ENCODE measurements at regions not wholly inside any gene's neighbourhood (a gene's known extent, or its start where the extent isn't known, plus 50 kb on each side); places are given as distances from the start of the nearest gene placed in this dataset.

DNA sequence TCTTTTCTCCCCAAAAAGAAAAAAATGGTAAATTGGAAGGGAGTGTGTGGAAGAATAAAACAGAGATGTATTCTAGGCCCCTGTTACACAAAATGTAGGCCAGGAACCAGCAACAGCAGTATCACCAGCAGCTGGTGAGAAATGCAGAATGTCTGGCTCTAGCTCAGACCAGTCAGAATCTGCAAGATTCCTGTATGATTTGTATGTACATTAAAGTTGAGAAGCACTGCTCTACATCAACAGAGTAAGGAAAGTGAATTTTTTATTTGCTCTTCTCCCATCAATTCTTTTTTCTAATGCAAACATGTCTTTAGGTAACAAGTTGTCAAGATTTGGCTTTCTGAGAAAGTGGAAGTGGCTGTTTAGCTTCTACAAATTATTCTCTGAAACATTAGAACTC is 235.4 kb upstream of the FANCL start:
- TF ChIP-seq, protein P1, sequence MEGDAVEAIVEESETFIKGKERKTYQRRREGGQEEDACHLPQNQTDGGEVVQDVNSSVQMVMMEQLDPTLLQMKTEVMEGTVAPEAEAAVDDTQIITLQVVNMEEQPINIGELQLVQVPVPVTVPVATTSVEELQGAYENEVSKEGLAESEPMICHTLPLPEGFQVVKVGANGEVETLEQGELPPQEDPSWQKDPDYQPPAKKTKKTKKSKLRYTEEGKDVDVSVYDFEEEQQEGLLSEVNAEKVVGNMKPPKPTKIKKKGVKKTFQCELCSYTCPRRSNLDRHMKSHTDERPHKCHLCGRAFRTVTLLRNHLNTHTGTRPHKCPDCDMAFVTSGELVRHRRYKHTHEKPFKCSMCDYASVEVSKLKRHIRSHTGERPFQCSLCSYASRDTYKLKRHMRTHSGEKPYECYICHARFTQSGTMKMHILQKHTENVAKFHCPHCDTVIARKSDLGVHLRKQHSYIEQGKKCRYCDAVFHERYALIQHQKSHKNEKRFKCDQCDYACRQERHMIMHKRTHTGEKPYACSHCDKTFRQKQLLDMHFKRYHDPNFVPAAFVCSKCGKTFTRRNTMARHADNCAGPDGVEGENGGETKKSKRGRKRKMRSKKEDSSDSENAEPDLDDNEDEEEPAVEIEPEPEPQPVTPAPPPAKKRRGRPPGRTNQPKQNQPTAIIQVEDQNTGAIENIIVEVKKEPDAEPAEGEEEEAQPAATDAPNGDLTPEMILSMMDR (IDR thresholded peaks at IDR 0.05), result no peak
- TF ChIP-seq POLR2A (IDR thresholded peaks at IDR 0.05), result no peak
